ENCODE measurements at regions not wholly inside any gene's neighbourhood (a gene's known extent, or its start where the extent isn't known, plus 50 kb on each side); places are given as distances from the start of the nearest gene placed in this dataset.

DNA sequence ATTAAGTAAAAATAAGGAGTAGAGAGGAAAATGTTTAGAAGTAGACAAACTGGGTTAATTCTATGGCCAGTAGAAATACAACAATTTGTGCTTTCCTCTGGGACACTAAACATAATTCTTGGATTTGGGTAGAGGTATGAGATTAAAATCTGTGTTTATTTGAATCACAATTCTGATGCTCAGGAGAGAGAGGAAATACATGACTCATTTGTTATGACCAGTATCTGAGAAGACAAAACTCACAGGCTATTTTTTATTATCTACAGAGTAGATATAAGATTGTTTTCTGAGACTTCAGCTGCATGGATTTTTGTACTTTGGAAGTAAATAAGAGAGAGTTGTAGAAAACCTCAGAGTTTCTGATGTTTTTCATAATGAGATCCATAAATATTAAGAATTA, 315.7 kb upstream of the CWC22 start:
- TF ChIP-seq POLR2AphosphoS5 (IDR thresholded peaks at IDR 0.05) = no peak
- TF ChIP-seq, protein P1, sequence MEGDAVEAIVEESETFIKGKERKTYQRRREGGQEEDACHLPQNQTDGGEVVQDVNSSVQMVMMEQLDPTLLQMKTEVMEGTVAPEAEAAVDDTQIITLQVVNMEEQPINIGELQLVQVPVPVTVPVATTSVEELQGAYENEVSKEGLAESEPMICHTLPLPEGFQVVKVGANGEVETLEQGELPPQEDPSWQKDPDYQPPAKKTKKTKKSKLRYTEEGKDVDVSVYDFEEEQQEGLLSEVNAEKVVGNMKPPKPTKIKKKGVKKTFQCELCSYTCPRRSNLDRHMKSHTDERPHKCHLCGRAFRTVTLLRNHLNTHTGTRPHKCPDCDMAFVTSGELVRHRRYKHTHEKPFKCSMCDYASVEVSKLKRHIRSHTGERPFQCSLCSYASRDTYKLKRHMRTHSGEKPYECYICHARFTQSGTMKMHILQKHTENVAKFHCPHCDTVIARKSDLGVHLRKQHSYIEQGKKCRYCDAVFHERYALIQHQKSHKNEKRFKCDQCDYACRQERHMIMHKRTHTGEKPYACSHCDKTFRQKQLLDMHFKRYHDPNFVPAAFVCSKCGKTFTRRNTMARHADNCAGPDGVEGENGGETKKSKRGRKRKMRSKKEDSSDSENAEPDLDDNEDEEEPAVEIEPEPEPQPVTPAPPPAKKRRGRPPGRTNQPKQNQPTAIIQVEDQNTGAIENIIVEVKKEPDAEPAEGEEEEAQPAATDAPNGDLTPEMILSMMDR (IDR thresholded peaks at IDR 0.05) = no peak
- no peak for TF ChIP-seq POLR2A (IDR thresholded peaks at IDR 0.05)
